WTC11 (cell line): ENCODE measurements at regions not wholly inside any gene's neighbourhood (a gene's known extent, or its start where the extent isn't known, plus 50 kb on each side); places are given as distances from the start of the nearest gene placed in this dataset.

Source experiments
- AFF4 ChIP-seq: sonication (generic); formaldehyde crosslinking; IDR thresholded peaks from 2 replicates; pipeline ENCODE4 v1.8.1; 2023; ENCODE audit warnings: mild to moderate bottlenecking, missing genetic modification reagents, borderline replicate concordance
- CTCF ChIP-seq: fragments of 200-600 bp; IDR thresholded peaks from 2 replicates; pipeline ENCODE4 v1.8.0; 2022; ENCODE audit warnings: antibody characterized with exemption
- KAT7 ChIP-seq: sonication (generic); formaldehyde crosslinking; IDR thresholded peaks from 2 replicates; pipeline ENCODE4 v1.8.1; 2023; ENCODE audit warnings: missing genetic modification reagents, mild to moderate bottlenecking, borderline replicate concordance
- OVOL2 ChIP-seq: fragments of 250-450 bp; sonication (Bioruptor Pico); IDR thresholded peaks from 2 replicates; pipeline ENCODE4 v1.9.0; 2021; ENCODE audit warnings: mild to moderate bottlenecking, borderline replicate concordance
- ZNF232 ChIP-seq: sonication (generic); formaldehyde crosslinking; IDR thresholded peaks from 2 replicates; pipeline ENCODE4 v1.8.0; 2022; ENCODE audit warnings: mild to moderate bottlenecking, missing genetic modification reagents
- ZNF263 ChIP-seq: sonication (generic); formaldehyde crosslinking; IDR thresholded peaks from 2 replicates; pipeline ENCODE4 v1.8.1; 2022; ENCODE audit warnings: low read depth, mild to moderate bottlenecking, moderate library complexity, missing genetic modification reagents

- TF ChIP-seq KAT7 = no peak
- no peak for TF ChIP-seq CTCF
- no peak for TF ChIP-seq ZNF232 (CRISPR knock-in tag)
- no peak for TF ChIP-seq AFF4 (CRISPR knock-in tag)
- TF ChIP-seq OVOL2 (CRISPR knock-in tag) = no peak
- TF ChIP-seq ZNF263 = no peak
Measured at GRCh38 chr12:93006471-93007208, 77.5 kb upstream of the EEA1 start.
